A172 (cell line): ENCODE measurements at regions not wholly inside any gene's neighbourhood (a gene's known extent, or its start where the extent isn't known, plus 50 kb on each side); places are given as distances from the start of the nearest gene placed in this dataset.
A peak's percentile ranks its signal among the peaks of the same experiment; 100 is the strongest.
"Not testable (repeated sequence)": the region's sequence is repeated elsewhere in the genome, so short reads cannot be mapped to it uniquely, and the experiment has no call there.

Source experiments
- DNase-seq: peaks from one replicate; pipeline ENCODE4 v3.0.0-alpha.2; 2015; ENCODE audit warnings: low spot score

DNA sequence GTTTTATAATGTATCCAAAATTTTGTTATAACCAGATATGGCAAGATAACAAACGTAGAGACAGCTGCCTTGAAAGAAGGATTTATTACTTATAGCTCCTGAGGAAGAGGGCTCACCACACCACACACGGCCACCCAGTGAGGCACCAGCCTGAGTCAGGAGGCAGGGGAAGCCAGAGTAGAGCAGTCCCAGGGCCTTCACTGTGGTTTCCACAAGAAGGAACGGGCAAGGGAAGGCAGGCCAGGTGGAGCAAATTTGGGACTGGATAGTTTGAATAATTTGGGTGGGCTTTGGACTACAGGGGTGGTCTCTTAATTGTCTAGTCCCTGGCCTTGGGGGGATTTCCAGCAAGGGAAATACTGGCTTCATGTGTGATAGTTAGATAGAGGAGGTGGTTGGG is 72.5 kb downstream of the RRAGC start:
- DNase-seq = no peak

- peak; percentile 11 for DNase-seq
Measured at GRCh38 chr1:38786040-38786436, 73.5 kb downstream of the RRAGC start.

- DNase-seq = no peak
Measured at GRCh38 chr1:38785285-38786039, 74.1 kb downstream of the RRAGC start.

- no peak for DNase-seq
Measured at GRCh38 chr1:38784452-38785284, 74.9 kb downstream of the RRAGC start.

- DNase-seq = no peak
Measured at GRCh38 chr1:38783640-38784229, 75.8 kb downstream of the RRAGC start.

DNA sequence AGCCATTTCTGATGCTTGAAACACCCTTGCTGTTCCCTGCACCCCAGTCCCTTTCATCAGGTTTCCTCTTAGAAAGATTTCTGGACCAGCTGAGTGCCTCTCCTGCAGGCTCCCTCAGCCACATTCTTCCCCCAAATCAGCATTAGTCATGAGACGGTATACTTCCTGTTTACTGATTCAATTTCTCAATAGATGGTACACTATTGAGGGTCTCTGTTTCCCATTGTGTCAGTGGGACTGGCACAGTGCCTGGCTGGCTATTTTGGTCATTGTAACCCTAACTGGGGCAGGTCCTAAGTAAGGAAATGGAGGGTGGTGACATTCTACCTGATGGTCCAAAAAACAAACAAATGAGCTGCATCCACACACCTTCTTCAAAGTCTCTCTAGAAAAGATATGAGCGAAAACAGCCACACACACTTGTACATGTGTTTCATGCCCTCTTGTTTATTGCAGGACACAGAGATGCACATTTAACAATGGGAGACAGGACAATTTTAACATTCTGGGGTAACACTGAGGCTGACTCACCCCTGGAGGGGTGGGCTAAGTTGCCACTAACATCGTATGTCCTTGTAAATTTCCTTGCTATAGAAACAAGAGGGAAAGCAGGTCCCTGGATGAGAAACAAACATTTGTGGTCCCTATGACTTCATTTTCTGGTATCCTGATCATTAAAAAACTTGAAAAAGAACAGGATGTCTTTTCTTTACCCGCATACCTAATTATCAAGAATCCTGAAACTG is 77.5 kb downstream of the RRAGC start:
- DNase-seq = no peak

- DNase-seq = no peak
Measured at GRCh38 chr1:38780133-38780532, 79.4 kb downstream of the RRAGC start.

DNA sequence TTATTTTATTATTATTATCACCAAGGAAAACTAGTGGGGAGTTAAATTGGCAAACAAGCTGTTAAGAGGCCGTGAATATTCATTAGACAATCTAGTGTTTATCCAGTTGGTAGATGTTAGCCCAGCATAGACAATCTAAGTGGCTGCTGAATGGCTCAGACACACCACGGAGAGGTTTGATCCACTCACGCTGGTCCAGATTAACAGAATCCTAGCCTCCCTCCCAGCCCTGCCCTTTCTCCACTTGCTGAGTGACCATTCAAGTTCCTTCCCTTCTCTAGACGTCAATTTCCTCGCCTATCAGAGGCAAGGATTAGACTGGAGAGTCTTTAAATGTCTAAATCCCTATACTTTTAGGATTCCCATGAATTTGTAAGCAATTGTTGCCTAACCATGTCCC is 80.1 kb downstream of the RRAGC start:
- DNase-seq = no peak

GRCh38 chr1:38778521-38778920 is 81.1 kb downstream of the RRAGC start:
- no peak for DNase-seq

DNA sequence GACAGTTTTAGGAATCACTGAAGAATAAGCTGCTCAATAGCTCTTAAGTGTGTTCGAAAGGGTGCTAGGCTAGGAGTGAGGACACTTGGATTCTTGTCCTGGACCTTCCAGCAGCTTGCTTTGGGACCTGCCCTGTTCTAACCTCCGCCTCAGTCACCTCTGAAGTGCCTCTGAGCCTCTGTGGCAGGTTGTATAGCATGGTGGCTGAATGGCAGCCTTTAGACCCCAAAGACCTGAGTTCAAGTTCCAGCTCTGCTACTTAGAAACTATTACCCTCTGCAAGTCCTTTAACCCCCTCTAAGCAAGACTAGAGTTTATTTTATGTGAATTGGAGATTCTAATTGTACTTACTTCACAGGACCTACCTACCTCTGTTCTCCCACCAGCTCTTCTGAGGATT is 81.5 kb downstream of the RRAGC start:
- DNase-seq = no peak

- no peak for DNase-seq
Measured at GRCh38 chr1:38777464-38777957, 82.1 kb downstream of the RRAGC start.

- DNase-seq = no peak
Measured at GRCh38 chr1:38776466-38777065, 83.0 kb downstream of the RRAGC start.

DNA sequence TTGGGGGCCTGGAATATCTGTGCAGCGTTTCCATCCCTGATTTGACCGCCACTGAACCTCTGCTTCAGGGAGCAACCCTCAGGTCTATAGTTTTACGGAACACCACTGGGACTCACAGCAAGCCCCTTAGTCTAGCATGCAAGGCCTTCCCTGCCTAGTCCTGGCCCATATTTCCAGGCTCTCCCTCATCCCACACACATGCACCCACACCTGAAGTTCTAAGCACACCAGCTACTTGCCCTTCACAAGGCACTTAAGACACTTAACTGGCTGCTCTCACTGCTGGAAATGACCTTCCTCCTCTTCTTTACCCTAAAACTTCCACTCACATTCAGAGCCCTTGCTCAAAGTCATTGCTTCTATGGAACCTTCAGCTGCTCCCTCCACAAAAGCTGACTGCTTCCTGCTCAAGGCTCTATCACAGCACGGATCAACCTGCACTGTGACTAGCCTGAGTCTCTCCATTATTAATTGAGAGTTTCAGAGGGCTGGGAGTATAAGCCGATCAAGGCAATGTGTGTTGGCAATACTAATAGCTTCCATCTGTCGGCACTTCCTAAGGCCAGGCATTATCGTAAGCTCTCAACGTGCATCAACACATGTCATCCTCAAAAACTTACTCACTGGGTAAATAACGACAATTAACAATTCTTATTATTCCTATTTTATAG is 84.3 kb downstream of the RRAGC start:
- DNase-seq = no peak

- DNase-seq = no peak
Measured at GRCh38 chr1:38773483-38773882, 86.1 kb downstream of the RRAGC start.

DNA sequence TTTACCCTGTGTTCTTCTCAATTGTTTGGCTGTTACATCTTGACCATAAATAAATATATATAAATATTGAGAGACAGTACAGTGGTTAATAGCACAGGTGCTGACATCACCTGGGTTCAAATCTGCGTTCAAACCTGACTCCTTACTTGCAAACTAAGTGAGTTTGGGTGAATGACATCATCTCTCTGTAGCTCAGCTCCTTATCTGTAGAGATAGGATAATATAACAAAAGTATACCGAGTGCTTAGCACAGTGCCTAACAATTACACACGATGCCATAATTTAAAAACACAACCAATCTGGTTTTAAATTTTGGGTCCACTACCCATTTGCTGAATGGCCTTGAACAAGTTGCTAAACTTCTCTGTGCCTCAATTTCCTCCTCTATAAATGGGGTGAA is 86.6 kb downstream of the RRAGC start:
- no peak for DNase-seq

DNA sequence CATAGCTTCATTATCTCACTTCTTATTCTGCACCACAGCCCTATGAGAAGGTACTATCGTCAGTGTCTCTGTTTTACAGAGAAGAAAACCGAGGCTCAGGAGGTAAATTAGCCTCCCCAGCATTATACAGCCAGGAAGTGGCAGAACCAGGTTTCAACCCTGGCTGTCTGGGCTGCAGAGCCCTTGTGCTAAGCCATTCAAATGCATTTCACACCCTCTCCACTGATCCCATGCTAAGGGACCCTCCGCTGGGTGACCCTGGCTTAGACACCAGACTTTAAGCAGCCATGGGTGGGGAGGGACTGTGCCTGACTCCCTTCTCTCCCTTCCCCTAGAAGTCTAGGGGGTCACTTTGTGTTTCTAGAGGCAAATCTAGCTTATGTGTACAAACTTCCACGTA is 87.5 kb downstream of the RRAGC start:
- no peak for DNase-seq

DNA sequence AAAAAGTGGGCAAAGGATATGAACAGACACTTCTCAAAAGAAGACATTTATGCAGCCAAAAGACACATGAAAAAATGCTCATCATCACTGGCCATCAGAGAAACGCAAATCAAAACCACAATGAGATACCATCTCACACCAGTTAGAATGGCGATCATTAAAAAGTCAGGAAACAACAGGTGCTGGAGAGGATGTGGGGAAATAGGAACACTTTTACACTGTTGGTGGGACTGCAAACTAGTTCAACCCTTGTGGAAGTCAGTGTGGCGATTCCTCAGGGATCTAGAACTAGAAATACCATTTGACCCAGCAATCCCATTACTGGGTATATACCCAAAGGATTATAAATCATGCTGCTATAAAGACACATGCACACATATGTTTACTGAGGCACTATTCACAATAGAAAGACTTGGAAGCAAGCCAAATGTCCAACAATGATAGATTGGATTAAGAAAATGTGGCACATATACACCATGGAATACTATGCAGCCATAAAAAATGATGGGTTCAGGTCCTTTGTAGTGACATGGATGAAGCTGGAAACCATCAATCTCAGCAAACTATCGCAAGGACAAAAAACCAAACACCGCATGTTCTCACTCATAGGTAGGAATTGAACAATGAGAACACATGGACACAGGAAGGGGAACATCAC is 88.9 kb downstream of the RRAGC start:
- not testable (repeated sequence) for DNase-seq

GRCh38 chr1:38766125-38766524 is 93.4 kb downstream of the RRAGC start:
- DNase-seq = no peak

- no peak for DNase-seq
Measured at GRCh38 chr1:38763121-38763520, 96.5 kb downstream of the RRAGC start.

DNA sequence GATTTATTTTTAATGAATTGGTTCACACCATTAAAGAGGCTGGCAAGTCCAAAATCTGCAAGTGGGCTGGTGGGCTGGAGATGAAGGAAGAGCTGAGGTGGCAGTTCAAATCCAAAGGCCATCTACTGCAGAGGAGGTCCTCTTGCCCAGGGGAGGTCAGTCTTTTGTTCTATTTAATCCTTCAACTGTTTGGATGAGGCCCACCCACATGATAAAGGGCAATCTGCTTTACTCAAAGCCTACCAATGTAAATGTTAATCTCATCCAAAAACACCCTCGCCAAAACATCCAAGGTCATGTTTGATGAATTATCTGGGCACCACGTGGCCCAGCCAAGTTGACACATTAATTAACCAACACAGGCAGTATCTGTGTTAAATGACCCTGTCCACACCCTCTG is 99.0 kb downstream of the RRAGC start:
- no peak for DNase-seq
